Loucy (cell line): ENCODE measurements at regions not wholly inside any gene's neighbourhood (a gene's known extent, or its start where the extent isn't known, plus 50 kb on each side); places are given as distances from the start of the nearest gene placed in this dataset.

Experiments
- H2AFZ ChIP-seq: fragments of 200-600 bp; sonication (generic); 2 replicates; pipeline ENCODE4 v1.6.0; 2016; ENCODE audit warnings: antibody characterized with exemption, mild to moderate bottlenecking, low read length, moderate library complexity
- H3F3A ChIP-seq: fragments of 200-600 bp; 2 replicates; pipeline ENCODE4 v1.6.0; 2016; ENCODE audit warnings: antibody characterized with exemption, low read depth, mild to moderate bottlenecking
- H3K27me3 ChIP-seq: fragments of 200-600 bp; sonication (generic); 2 replicates; pipeline ENCODE4 v1.6.1; 2014; ENCODE audit warnings: low read length, mild to moderate bottlenecking; ENCODE audit not compliant: insufficient read depth, poor library complexity, severe bottlenecking
- H3K36me3 ChIP-seq: fragments of 200-600 bp; sonication (generic); 2 replicates; pipeline ENCODE4 v1.6.1; 2016; ENCODE audit warnings: low read length; ENCODE audit not compliant: insufficient read depth
- H3K4me1 ChIP-seq: fragments of 200-600 bp; sonication (generic); 2 replicates; pipeline ENCODE4 v1.5.1; 2014; ENCODE audit warnings: low read length, mild to moderate bottlenecking; ENCODE audit not compliant: insufficient read depth, poor library complexity, severe bottlenecking
- H3K4me2 ChIP-seq: fragments of 200-600 bp; sonication (generic); 2 replicates; pipeline ENCODE4 v1.6.0; 2014; ENCODE audit warnings: antibody characterized with exemption, low read length, low read depth, mild to moderate bottlenecking; ENCODE audit not compliant: poor library complexity, severe bottlenecking
- H3K4me3 ChIP-seq: fragments of 200-600 bp; sonication (generic); 2 replicates; pipeline ENCODE4 v1.5.1; 2014; ENCODE audit warnings: low read length, mild to moderate bottlenecking, mixed read lengths; ENCODE audit not compliant: poor library complexity, severe bottlenecking
- H3K79me2 ChIP-seq: fragments of 200-600 bp; sonication (generic); 2 replicates; pipeline ENCODE4 v1.6.1; 2014; ENCODE audit warnings: low read length; ENCODE audit not compliant: insufficient read depth
- H3K9ac ChIP-seq: fragments of 200-600 bp; sonication (generic); 2 replicates; pipeline ENCODE4 v1.6.0; 2014; ENCODE audit warnings: mild to moderate bottlenecking, low read depth, low read length, moderate library complexity; ENCODE audit not compliant: poor library complexity, severe bottlenecking
- H3K9me2 ChIP-seq: fragments of 200-600 bp; sonication (generic); replicated peaks from 2 replicates; pipeline ENCODE4 v1.6.1; 2016; ENCODE audit warnings: low read depth, low read length, mixed read lengths
- H3K9me3 ChIP-seq: fragments of 200-600 bp; sonication (generic); 2 replicates; pipeline ENCODE4 v1.6.1; 2014; ENCODE audit warnings: mild to moderate bottlenecking, antibody characterized with exemption, low read length, low read depth; ENCODE audit not compliant: insufficient read depth
- H4K20me1 ChIP-seq: fragments of 200-600 bp; sonication (generic); 2 replicates; pipeline ENCODE4 v1.6.0; 2014; ENCODE audit warnings: antibody characterized with exemption, low read length, mild to moderate bottlenecking; ENCODE audit not compliant: insufficient read depth, poor library complexity, severe bottlenecking
- CTCF ChIP-seq: fragments of 200-600 bp; sonication (generic); conservative IDR thresholded peaks from 2 replicates; pipeline ENCODE4 v1.5.1; 2014; ENCODE audit warnings: mild to moderate bottlenecking, antibody characterized with exemption, low read length
- EZH2phosphoT487 ChIP-seq: fragments of 200-600 bp; IDR thresholded peaks from 2 replicates; pipeline ENCODE4 v1.6.1; 2018; ENCODE audit warnings: antibody characterized with exemption, mild to moderate bottlenecking, moderate library complexity, borderline replicate concordance

GRCh38 chr3:159761848-159762635 is 226.6 kb upstream of the IL12A start:
- TF ChIP-seq EZH2phosphoT487 (no peak), CTCF (no peak)
- no peak overlapping the region for H2AFZ ChIP-seq
- H3K27me3 ChIP-seq, result no peaks in the 10 kb centered on the region
- H3K4me1 ChIP-seq, result no peaks in the 10 kb centered on the region
- no peaks in the 10 kb centered on the region for H3K79me2 ChIP-seq
- no peak overlapping the region for H3K4me2 ChIP-seq
- no peak overlapping the region for H3K9ac ChIP-seq
- no peak overlapping the region for H3K4me3 ChIP-seq
- H4K20me1 ChIP-seq, result no peaks in the 10 kb centered on the region
- no peaks in the 10 kb centered on the region for H3F3A ChIP-seq
- H3K9me2 ChIP-seq, result no peaks in the 10 kb centered on the region
- no peaks in the 10 kb centered on the region for H3K36me3 ChIP-seq
- no peaks in the 10 kb centered on the region for H3K9me3 ChIP-seq

DNA sequence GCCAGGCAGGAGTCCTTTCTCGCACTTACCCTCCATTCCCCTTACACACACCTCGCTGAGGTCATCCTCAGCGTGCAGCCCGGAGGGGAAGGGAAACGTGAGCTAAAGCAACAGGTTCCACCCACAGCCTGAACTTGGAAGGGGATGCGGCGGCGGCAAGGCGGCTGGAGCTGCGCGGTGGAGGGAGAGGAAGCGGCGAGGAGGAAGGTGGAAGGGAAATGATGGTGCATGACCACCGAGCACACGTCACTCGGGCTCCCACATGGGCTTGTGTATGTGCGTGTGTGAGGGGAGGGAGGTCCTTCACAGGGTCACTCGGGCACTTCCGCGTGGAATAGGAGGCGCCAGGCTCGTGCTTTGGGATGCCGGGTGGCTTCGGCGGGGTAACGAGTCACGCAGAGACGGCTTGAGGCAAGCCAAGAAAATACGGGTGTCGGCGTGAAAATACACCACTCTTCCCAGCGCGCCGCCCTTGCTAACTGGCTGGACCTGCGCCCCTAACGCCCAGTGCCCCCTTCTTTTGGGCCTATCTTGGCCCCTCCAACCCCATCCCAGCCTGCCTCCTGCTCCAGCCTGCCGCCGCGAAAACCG is 225.5 kb upstream of the IL12A start:
- Histone ChIP-seq H2AFZ (no peak overlapping the region), H3K9me3 (no peaks in the 10 kb centered on the region), H3K9ac (no peak overlapping the region), H3K79me2 (no peaks in the 10 kb centered on the region), H3K4me3 (no peak overlapping the region), H3K4me1 (no peaks in the 10 kb centered on the region), H3K9me2 (no peaks in the 10 kb centered on the region), H3F3A (no peaks in the 10 kb centered on the region), H3K4me2 (no peak overlapping the region), H3K27me3 (no peaks in the 10 kb centered on the region), H3K36me3 (no peaks in the 10 kb centered on the region), H4K20me1 (no peaks in the 10 kb centered on the region)
- no peak for TF ChIP-seq CTCF
- TF ChIP-seq EZH2phosphoT487, result no peak

DNA sequence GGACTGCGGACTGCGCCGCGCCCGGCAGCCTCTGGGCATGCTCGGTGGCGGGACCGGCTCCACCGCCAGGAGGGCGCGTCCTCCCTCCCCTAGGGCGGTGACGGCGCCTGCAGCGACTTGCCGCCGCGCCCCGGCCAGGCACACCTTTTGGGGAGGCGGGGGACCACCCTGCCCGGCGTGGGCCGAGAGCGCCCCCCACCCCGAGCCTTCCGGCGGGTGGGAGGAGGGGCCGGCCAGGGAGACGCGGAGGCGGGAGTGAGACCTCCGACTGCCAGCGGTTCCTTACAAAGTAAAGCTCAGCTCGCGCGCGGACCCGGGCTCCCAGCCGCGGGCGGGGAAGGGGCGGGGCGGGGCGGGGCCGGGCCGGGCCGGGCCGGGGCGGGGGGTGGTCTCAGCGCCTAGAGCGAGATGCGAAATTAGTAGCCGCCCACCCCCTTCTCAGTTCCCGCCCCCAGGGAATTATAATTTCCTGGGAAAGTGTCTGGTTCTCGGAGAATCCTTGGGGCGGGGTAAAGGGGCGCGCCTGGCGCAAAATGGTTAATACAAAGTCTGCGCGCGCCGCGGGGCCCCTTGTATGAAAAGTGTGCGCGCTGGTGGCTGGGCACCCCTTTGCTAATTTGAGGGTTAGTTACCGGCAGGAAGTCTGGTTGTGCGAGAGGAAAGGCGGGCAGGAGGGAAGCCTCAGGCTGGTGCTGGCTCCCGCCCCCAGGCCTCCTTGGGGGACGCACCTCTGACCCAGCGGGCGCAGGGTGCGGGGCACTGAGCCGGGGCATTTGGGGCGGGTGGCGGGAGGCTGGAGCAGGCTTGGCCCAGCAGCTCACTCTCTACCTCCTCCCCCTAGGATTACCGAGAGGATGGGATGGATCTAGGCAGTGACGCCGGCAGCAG is 224.8 kb upstream of the IL12A start:
- Histone ChIP-seq H3K9me3 (no peaks in the 10 kb centered on the region), H3K27me3 (no peaks in the 10 kb centered on the region), H2AFZ (no peak overlapping the region), H4K20me1 (no peaks in the 10 kb centered on the region), H3K4me3 (no peak overlapping the region), H3K79me2 (no peaks in the 10 kb centered on the region), H3K9me2 (no peaks in the 10 kb centered on the region), H3K4me1 (no peaks in the 10 kb centered on the region), H3K4me2 (no peak overlapping the region), H3K36me3 (no peaks in the 10 kb centered on the region), H3F3A (no peaks in the 10 kb centered on the region), H3K9ac (no peak overlapping the region)
- TF ChIP-seq EZH2phosphoT487 (no peak), CTCF (no peak)
